B cell (primary cell): ENCODE measurements at regions not wholly inside any gene's neighbourhood (a gene's known extent, or its start where the extent isn't known, plus 50 kb on each side); places are given as distances from the start of the nearest gene placed in this dataset.

Source experiments
- CTCF ChIP-seq: fragments of 200-600 bp; IDR thresholded peaks from one replicate; pipeline ENCODE4 v1.8.0; 2022; ENCODE audit warnings: antibody characterized with exemption, mild to moderate bottlenecking
- EZH2 ChIP-seq: IDR thresholded peaks from 2 replicates; pipeline ENCODE4 v1.6.1; 2012; ENCODE audit warnings: borderline replicate concordance, low read depth, mild to moderate bottlenecking, moderate library complexity, low read length; ENCODE audit not compliant: insufficient read depth, poor library complexity, severe bottlenecking

GRCh38 chr10:60570272-60570865 lies 180.7 kb upstream of the ANK3 start:
- no peak for TF ChIP-seq EZH2
- TF ChIP-seq CTCF: no peak
